HAP-1 (cell line): ENCODE measurements at regions not wholly inside any gene's neighbourhood (a gene's known extent, or its start where the extent isn't known, plus 50 kb on each side); places are given as distances from the start of the nearest gene placed in this dataset.

Experiments
- DNase-seq, 2 experiments: peaks; one replicate each; pipeline ENCODE4 v3.0.0-alpha.2; 2016 to 2020; ENCODE audit warnings: low spot score in 2 of 2
- H3K27me3 ChIP-seq: fragments of 250-450 bp; sonication (Bioruptor Pico); 2 replicates; pipeline ENCODE4 v1.5.1; 2020; ENCODE audit warnings: low read depth, mild to moderate bottlenecking, moderate library complexity
- H3K36me3 ChIP-seq: fragments of 250-450 bp; sonication (Bioruptor Pico); replicated peaks from 2 replicates; pipeline ENCODE4 v1.5.1; 2020; ENCODE audit warnings: mild to moderate bottlenecking
- H3K4me1 ChIP-seq: fragments of 250-450 bp; sonication (Bioruptor Pico); 2 replicates; pipeline ENCODE4 v1.5.1; 2020; ENCODE audit warnings: mild to moderate bottlenecking
- H3K4me3 ChIP-seq: fragments of 250-450 bp; sonication (Bioruptor Pico); 2 replicates; pipeline ENCODE4 v1.5.1; 2020; ENCODE audit warnings: mild to moderate bottlenecking, moderate library complexity
- H3K9me3 ChIP-seq: fragments of 250-450 bp; sonication (Bioruptor Pico); 2 replicates; pipeline ENCODE4 v1.5.1; 2020; ENCODE audit warnings: mild to moderate bottlenecking, moderate library complexity
- in situ Hi-C: fragments of 300-500 bp; cut with MboI; formaldehyde crosslinking; loops from 3 replicates; pipeline ENCODE4 v1.14.3; 2020; ENCODE audit warnings: low sequenced_read_pairs, inconsistent platforms, mixed read lengths

GRCh38 chr14:38880643-38881524 is 222.2 kb downstream of the SEC23A start:
- Histone ChIP-seq H3K27me3 (0 out of 2 replicates have a peak, but pooled peaks cover 3% of the 10 kb centered on the region), H3K4me1 (no peaks in the 10 kb centered on the region), H3K4me3 (no peak overlapping the region), H3K9me3 (no peaks in the 10 kb centered on the region), H3K36me3 (no peaks in the 10 kb centered on the region)
- DNase-seq, result no peak
- in situ Hi-C loops, result no loop called here

GRCh38 chr14:38877744-38878388 is 225.2 kb downstream of the SEC23A start:
- DNase-seq, result no peak
- Histone ChIP-seq H3K4me1 (no peaks in the 10 kb centered on the region), H3K4me3 (no peak overlapping the region), H3K36me3 (no peaks in the 10 kb centered on the region), H3K27me3 (peaks cover 11% of the 10 kb centered on the region; the same call in 1 of the 2 replicates), H3K9me3 (no peaks in the 10 kb centered on the region)
- in situ Hi-C loops, result no loop called here

GRCh38 chr14:38874721-38875120 is 228.3 kb downstream of the SEC23A start:
- DNase-seq, result no peak
- no peak overlapping the region for H3K4me3 ChIP-seq
- peaks cover 11% of the 10 kb centered on the region; the same call in 1 of the 2 replicates for H3K27me3 ChIP-seq
- in situ Hi-C loops, result no loop called here
- H3K9me3 ChIP-seq, result no peaks in the 10 kb centered on the region
- no peaks in the 10 kb centered on the region for H3K4me1 ChIP-seq
- no peaks in the 10 kb centered on the region for H3K36me3 ChIP-seq

GRCh38 chr14:38873941-38874612 is 229.0 kb downstream of the SEC23A start:
- in situ Hi-C loops, result no loop called here
- Histone ChIP-seq H3K4me1 (no peaks in the 10 kb centered on the region), H3K9me3 (no peaks in the 10 kb centered on the region), H3K4me3 (no peak overlapping the region), H3K36me3 (no peaks in the 10 kb centered on the region), H3K27me3 (peaks cover 10% of the 10 kb centered on the region; the same call in 1 of the 2 replicates)
- DNase-seq, result no peak

GRCh38 chr14:38870296-38870836 is 232.7 kb downstream of the SEC23A start:
- Histone ChIP-seq H3K9me3 (no peaks in the 10 kb centered on the region), H3K27me3 (peaks cover 6% of the 10 kb centered on the region; the same call in 1 of the 2 replicates), H3K4me1 (no peaks in the 10 kb centered on the region), H3K36me3 (no peaks in the 10 kb centered on the region), H3K4me3 (no peak overlapping the region)
- no peak for DNase-seq
- in situ Hi-C loops, result no loop called here

GRCh38 chr14:38868399-38869290 is 234.4 kb downstream of the SEC23A start:
- no peaks in the 10 kb centered on the region for H3K36me3 ChIP-seq
- no peak for DNase-seq
- no peaks in the 10 kb centered on the region for H3K9me3 ChIP-seq
- in situ Hi-C loops, result loop anchor here (10.0 kb wide), 1 partner anchor 144 kb away; no protein-coding TSS in a partner anchor
- H3K27me3 ChIP-seq, result no peaks in the 10 kb centered on the region
- H3K4me3 ChIP-seq, result no peak overlapping the region
- H3K4me1 ChIP-seq, result no peaks in the 10 kb centered on the region

- in situ Hi-C loops, result loop anchor here (10.0 kb wide), 1 partner anchor 143 kb away; no protein-coding TSS in a partner anchor
- no peak overlapping the region for H3K4me3 ChIP-seq
- H3K36me3 ChIP-seq, result no peaks in the 10 kb centered on the region
- no peaks in the 10 kb centered on the region for H3K4me1 ChIP-seq
- H3K27me3 ChIP-seq, result no peaks in the 10 kb centered on the region
- no peaks in the 10 kb centered on the region for H3K9me3 ChIP-seq
- DNase-seq, result peak; percentile 76 to 86
Measured at GRCh38 chr14:38867561-38868150, 235.4 kb downstream of the SEC23A start.

- DNase-seq, result no peak
- Histone ChIP-seq H3K27me3 (no peaks in the 10 kb centered on the region), H3K4me1 (no peaks in the 10 kb centered on the region), H3K36me3 (no peaks in the 10 kb centered on the region), H3K9me3 (no peaks in the 10 kb centered on the region), H3K4me3 (no peak overlapping the region)
- in situ Hi-C loops, result loop anchor here (10.0 kb wide), 1 partner anchor 142 kb away; no protein-coding TSS in a partner anchor
Measured at GRCh38 chr14:38866461-38866860, 236.6 kb downstream of the SEC23A start.

- no peaks in the 10 kb centered on the region for H3K9me3 ChIP-seq
- in situ Hi-C loops, result loop anchor here (10.0 kb wide), 1 partner anchor 138 kb away; no protein-coding TSS in a partner anchor
- H3K27me3 ChIP-seq, result no peaks in the 10 kb centered on the region
- DNase-seq, result no peak
- H3K36me3 ChIP-seq, result no peaks in the 10 kb centered on the region
- no peak overlapping the region for H3K4me3 ChIP-seq
- H3K4me1 ChIP-seq, result no peaks in the 10 kb centered on the region
Measured at GRCh38 chr14:38862366-38862765, 240.7 kb downstream of the SEC23A start.

GRCh38 chr14:38860530-38860929 is 242.5 kb downstream of the SEC23A start:
- Histone ChIP-seq H3K27me3 (no peaks in the 10 kb centered on the region), H3K36me3 (no peaks in the 10 kb centered on the region), H3K9me3 (no peaks in the 10 kb centered on the region), H3K4me1 (no peaks in the 10 kb centered on the region), H3K4me3 (no peak overlapping the region)
- in situ Hi-C loops, result loop anchor here (10.0 kb wide), 1 partner anchor 136 kb away; no protein-coding TSS in a partner anchor
- DNase-seq, result no peak

- no peak overlapping the region for H3K4me3 ChIP-seq
- in situ Hi-C loops, result no loop called here
- no peaks in the 10 kb centered on the region for H3K4me1 ChIP-seq
- H3K9me3 ChIP-seq, result no peaks in the 10 kb centered on the region
- DNase-seq, result no peak
- H3K27me3 ChIP-seq, result no peaks in the 10 kb centered on the region
- no peaks in the 10 kb centered on the region for H3K36me3 ChIP-seq
Measured at GRCh38 chr14:38856798-38857197, 246.2 kb downstream of the SEC23A start.

GRCh38 chr14:38855513-38855912 is 247.5 kb downstream of the SEC23A start:
- H3K27me3 ChIP-seq, result no peaks in the 10 kb centered on the region
- in situ Hi-C loops, result no loop called here
- H3K4me3 ChIP-seq, result no peak overlapping the region
- H3K4me1 ChIP-seq, result no peaks in the 10 kb centered on the region
- no peaks in the 10 kb centered on the region for H3K36me3 ChIP-seq
- DNase-seq, result no peak
- H3K9me3 ChIP-seq, result no peaks in the 10 kb centered on the region
